Activated T-helper 1 cell treated with anti-CD3 and anti-CD28 coated beads, Interleukin-12 subunit alpha, Interleukin-12 subunit beta, Interleukin-2, Interleukin-4 antibody, amounts not matched to agents 30 ng/mL and 10 ng/mL and 1 ng/mL, durations not matched to agents 14 hours and 24 hours and 36 hours (primary cell): ENCODE measurements at regions not wholly inside any gene's neighbourhood (a gene's known extent, or its start where the extent isn't known, plus 50 kb on each side); places are given as distances from the start of the nearest gene placed in this dataset.
"Not testable (repeated sequence)": the region's sequence is repeated elsewhere in the genome, so short reads cannot be mapped to it uniquely, and the experiment has no call there.

Source experiments
- DNase-seq: peaks from one replicate; pipeline ENCODE4 v3.0.0; 2021; ENCODE audit warnings: low spot score
- H3K27ac Mint-ChIP-seq: one replicate; pipeline ENCODE4 v1.8.0; 2021; ENCODE audit warnings: mild to moderate bottlenecking, mixed read lengths
- H3K27me3 Mint-ChIP-seq: one replicate; pipeline ENCODE4 v1.8.0; 2022; ENCODE audit warnings: mild to moderate bottlenecking, moderate library complexity, mixed read lengths; ENCODE audit not compliant: insufficient read depth
- H3K36me3 Mint-ChIP-seq: one replicate; pipeline ENCODE4 v1.8.0; 2021; ENCODE audit warnings: low read depth, mixed read lengths
- H3K4me1 Mint-ChIP-seq: one replicate; pipeline ENCODE4 v1.8.0; 2021; ENCODE audit warnings: low read depth, mixed read lengths
- H3K4me3 Mint-ChIP-seq: one replicate; pipeline ENCODE4 v1.8.0; 2021; ENCODE audit warnings: mild to moderate bottlenecking, moderate library complexity, mixed read lengths
- H3K9me3 Mint-ChIP-seq: one replicate; pipeline ENCODE4 v1.8.0; 2021; ENCODE audit warnings: mixed read lengths
- intact Hi-C: fragments of 100-400 bp; cut with micrococcal nuclease; formaldehyde crosslinking; loops from one replicate; pipeline ENCODE4 v1.15.1; 2024

- Mint-ChIP-seq H3K27me3 (peaks cover 11% of the 10 kb centered on the region), H3K27ac (no peak overlapping the region), H3K4me1 (peaks cover 9% of the 10 kb centered on the region), H3K4me3 (no peak overlapping the region), H3K9me3 (no peaks in the 10 kb centered on the region), H3K36me3 (no peaks in the 10 kb centered on the region)
- intact Hi-C loops = no loop called here
- DNase-seq = no peak
Measured at GRCh38 chr13:102538938-102539337, 57.8 kb upstream of the TPP2 start.

- intact Hi-C loops = no loop called here
- Mint-ChIP-seq H3K4me3 (no peak overlapping the region), H3K4me1 (peaks cover 9% of the 10 kb centered on the region)
Measured at GRCh38 chr13:102536695-102537485, 59.9 kb upstream of the TPP2 start.

GRCh38 chr13:102536196-102536595 is 60.6 kb upstream of the TPP2 start:
- Mint-ChIP-seq H3K36me3 (no peaks in the 10 kb centered on the region), H3K4me3 (no peak overlapping the region), H3K27ac (no peak overlapping the region), H3K4me1 (peaks cover 9% of the 10 kb centered on the region), H3K27me3 (peaks cover 6% of the 10 kb centered on the region), H3K9me3 (no peaks in the 10 kb centered on the region)
- intact Hi-C loops = no loop called here
- no peak for DNase-seq

More at GRCh38 chr13:102536695-102537485, 59.9 kb upstream of the TPP2 start:
- Mint-ChIP-seq H3K9me3 (no peaks in the 10 kb centered on the region), H3K36me3 (no peaks in the 10 kb centered on the region), H3K27me3 (peaks cover 4% of the 10 kb centered on the region), H3K27ac (no peak overlapping the region)
- no peak for DNase-seq

- intact Hi-C loops = no loop called here
- no peak overlapping the region for H3K27ac Mint-ChIP-seq
- no peaks in the 10 kb centered on the region for H3K4me1 Mint-ChIP-seq
- no peak overlapping the region for H3K4me3 Mint-ChIP-seq
- no peaks in the 10 kb centered on the region for H3K9me3 Mint-ChIP-seq
- no peaks in the 10 kb centered on the region for H3K36me3 Mint-ChIP-seq
- peaks cover 3% of the 10 kb centered on the region for H3K27me3 Mint-ChIP-seq
- DNase-seq = no peak
Measured at GRCh38 chr13:102530751-102531150, 66.0 kb upstream of the TPP2 start.

- H3K4me3 Mint-ChIP-seq, DNase-seq, H3K9me3 Mint-ChIP-seq, H3K27me3 Mint-ChIP-seq, H3K27ac Mint-ChIP-seq, H3K4me1 Mint-ChIP-seq, H3K36me3 Mint-ChIP-seq, intact Hi-C loops: not testable (repeated sequence)
Measured at GRCh38 chr13:102522251-102522650, 74.5 kb upstream of the TPP2 start.

GRCh38 chr13:102517959-102518358 is 78.8 kb upstream of the TPP2 start:
- no peaks in the 10 kb centered on the region for H3K4me1 Mint-ChIP-seq

GRCh38 chr13:102510072-102510471 is 86.7 kb upstream of the TPP2 start:
- intact Hi-C loops = no loop called here
- Mint-ChIP-seq H3K27ac (no peak overlapping the region), H3K27me3 (no peaks in the 10 kb centered on the region), H3K4me3 (no peak overlapping the region), H3K36me3 (no peaks in the 10 kb centered on the region), H3K4me1 (no peaks in the 10 kb centered on the region), H3K9me3 (no peaks in the 10 kb centered on the region)
- no peak for DNase-seq

More at GRCh38 chr13:102517959-102518358, 78.8 kb upstream of the TPP2 start:
- Mint-ChIP-seq H3K4me3 (no peak overlapping the region), H3K27me3 (peaks cover 3% of the 10 kb centered on the region), H3K9me3 (no peaks in the 10 kb centered on the region), H3K36me3 (no peaks in the 10 kb centered on the region), H3K27ac (no peak overlapping the region)
- no peak for DNase-seq
- intact Hi-C loops = no loop called here

GRCh38 chr13:102508411-102508810 is 88.4 kb upstream of the TPP2 start:
- Mint-ChIP-seq H3K9me3 (no peaks in the 10 kb centered on the region), H3K27me3 (peaks cover 3% of the 10 kb centered on the region), H3K27ac (no peak overlapping the region), H3K4me3 (no peak overlapping the region), H3K36me3 (no peaks in the 10 kb centered on the region), H3K4me1 (no peaks in the 10 kb centered on the region)
- intact Hi-C loops = no loop called here
- DNase-seq = no peak

- Mint-ChIP-seq H3K4me3 (no peak overlapping the region), H3K4me1 (no peaks in the 10 kb centered on the region), H3K27ac (no peak overlapping the region), H3K27me3 (peaks cover 3% of the 10 kb centered on the region), H3K36me3 (no peaks in the 10 kb centered on the region), H3K9me3 (no peaks in the 10 kb centered on the region)
- intact Hi-C loops = no loop called here
- DNase-seq = no peak
Measured at GRCh38 chr13:102504002-102504401, 92.8 kb upstream of the TPP2 start.

- Mint-ChIP-seq H3K36me3 (no peaks in the 10 kb centered on the region), H3K27ac (no peak overlapping the region), H3K4me3 (no peak overlapping the region), H3K27me3 (no peaks in the 10 kb centered on the region), H3K9me3 (no peaks in the 10 kb centered on the region), H3K4me1 (no peaks in the 10 kb centered on the region)
- intact Hi-C loops = no loop called here
- no peak for DNase-seq
Measured at GRCh38 chr13:102495663-102496062, 93.8 kb upstream of the FGF14 start.

- no peak for DNase-seq
- Mint-ChIP-seq H3K36me3 (no peaks in the 10 kb centered on the region), H3K27ac (no peak overlapping the region), H3K4me3 (no peak overlapping the region), H3K9me3 (no peaks in the 10 kb centered on the region), H3K4me1 (no peaks in the 10 kb centered on the region), H3K27me3 (peaks cover 4% of the 10 kb centered on the region)
- intact Hi-C loops = no loop called here
Measured at GRCh38 chr13:102487330-102487729, 85.5 kb upstream of the FGF14 start.

GRCh38 chr13:102484329-102484728 is 82.5 kb upstream of the FGF14 start:
- no peak for DNase-seq
- Mint-ChIP-seq H3K27me3 (no peaks in the 10 kb centered on the region), H3K27ac (no peak overlapping the region)

GRCh38 chr13:102472650-102473049 is 70.8 kb upstream of the FGF14 start:
- no peak overlapping the region for H3K27ac Mint-ChIP-seq
- H3K27me3 Mint-ChIP-seq = no peaks in the 10 kb centered on the region
- H3K36me3 Mint-ChIP-seq = no peaks in the 10 kb centered on the region
- H3K4me1 Mint-ChIP-seq = no peaks in the 10 kb centered on the region
- no peaks in the 10 kb centered on the region for H3K9me3 Mint-ChIP-seq
- no peak overlapping the region for H3K4me3 Mint-ChIP-seq
- DNase-seq = no peak
- intact Hi-C loops = loop anchor here (10.0 kb wide), 1 partner anchor 82 kb away; no protein-coding TSS in a partner anchor

More at GRCh38 chr13:102484329-102484728, 82.5 kb upstream of the FGF14 start:
- intact Hi-C loops = no loop called here
- Mint-ChIP-seq H3K4me1 (no peaks in the 10 kb centered on the region), H3K36me3 (no peaks in the 10 kb centered on the region), H3K9me3 (no peaks in the 10 kb centered on the region), H3K4me3 (no peak overlapping the region)
